SK-N-SH treated with all-trans-retinoic acid at 6 μM for 48 hours (cell line): ENCODE measurements at regions not wholly inside any gene's neighbourhood (a gene's known extent, or its start where the extent isn't known, plus 50 kb on each side); places are given as distances from the start of the nearest gene placed in this dataset.

Experiments used
- CSDC2 ChIP-seq: fragments of 250-450 bp; sonication (Bioruptor Pico); IDR thresholded peaks from 2 replicates; pipeline ENCODE4 v1.5.0; 2020; ENCODE audit warnings: mild to moderate bottlenecking, moderate library complexity
- ESRRG ChIP-seq: fragments of 250-450 bp; sonication (Bioruptor Pico); IDR thresholded peaks from 2 replicates; pipeline ENCODE4 v1.6.1; 2021; ENCODE audit warnings: mild to moderate bottlenecking
- OSR1 ChIP-seq: fragments of 250-450 bp; sonication (Bioruptor Pico); IDR thresholded peaks from 2 replicates; pipeline ENCODE4 v1.8.0; 2022; ENCODE audit warnings: moderate library complexity, mild to moderate bottlenecking, inconsistent platforms
- TSHZ2 ChIP-seq: fragments of 250-450 bp; sonication (Bioruptor Pico); IDR thresholded peaks from 2 replicates; pipeline ENCODE4 v1.5.0; 2020; ENCODE audit warnings: mild to moderate bottlenecking, moderate library complexity
- ZNF565 ChIP-seq: fragments of 450-650 bp; formaldehyde crosslinking; conservative IDR thresholded peaks from 2 replicates; pipeline ENCODE4 v1.5.0; 2020; ENCODE audit warnings: low read depth, mild to moderate bottlenecking, moderate library complexity
- ZNF70 ChIP-seq: fragments of 450-650 bp; formaldehyde crosslinking; IDR thresholded peaks from 2 replicates; pipeline ENCODE4 v1.5.0; 2020; ENCODE audit warnings: mild to moderate bottlenecking, moderate library complexity
- ZNF8 ChIP-seq: fragments of 450-650 bp; formaldehyde crosslinking; IDR thresholded peaks from 2 replicates; pipeline ENCODE4 v1.5.0; 2020; ENCODE audit warnings: mild to moderate bottlenecking, moderate library complexity
- TF ChIP-seq, protein P1 (sequence below): fragments of 250-450 bp; sonication (Bioruptor Pico); IDR thresholded peaks from 2 replicates; pipeline ENCODE4 v1.8.0; 2020; ENCODE audit warnings: mild to moderate bottlenecking, moderate library complexity, borderline replicate concordance

DNA sequence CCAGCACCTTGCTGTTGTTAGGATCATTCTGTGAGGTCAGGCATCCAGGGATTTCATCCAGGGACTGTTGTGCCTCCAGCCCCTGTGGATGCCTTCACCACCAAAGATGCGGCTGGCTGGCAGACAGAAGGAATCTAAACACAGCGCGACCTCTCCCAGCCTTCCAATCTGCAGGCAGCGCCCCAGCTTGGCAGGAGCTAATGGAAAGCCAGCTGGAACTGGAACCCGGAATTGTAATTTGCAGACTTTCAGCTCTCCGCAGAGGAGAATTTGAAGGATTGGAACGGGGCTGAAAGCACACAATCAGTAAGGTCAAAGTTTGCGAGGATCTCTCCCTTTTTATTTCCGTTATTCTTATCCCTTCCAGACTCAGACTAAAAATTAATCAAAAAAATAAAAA is 127.8 kb downstream of the TRIB2 start:
- TF ChIP-seq ZNF70 (CRISPR knock-in tag) (no peak), ZNF565 (CRISPR knock-in tag) (no peak), ESRRG (CRISPR knock-in tag) (no peak), CSDC2 (CRISPR knock-in tag) (no peak), ZNF8 (no peak), OSR1 (CRISPR knock-in tag) (no peak), TSHZ2 (CRISPR knock-in tag) (no peak)
- TF ChIP-seq, protein P1, sequence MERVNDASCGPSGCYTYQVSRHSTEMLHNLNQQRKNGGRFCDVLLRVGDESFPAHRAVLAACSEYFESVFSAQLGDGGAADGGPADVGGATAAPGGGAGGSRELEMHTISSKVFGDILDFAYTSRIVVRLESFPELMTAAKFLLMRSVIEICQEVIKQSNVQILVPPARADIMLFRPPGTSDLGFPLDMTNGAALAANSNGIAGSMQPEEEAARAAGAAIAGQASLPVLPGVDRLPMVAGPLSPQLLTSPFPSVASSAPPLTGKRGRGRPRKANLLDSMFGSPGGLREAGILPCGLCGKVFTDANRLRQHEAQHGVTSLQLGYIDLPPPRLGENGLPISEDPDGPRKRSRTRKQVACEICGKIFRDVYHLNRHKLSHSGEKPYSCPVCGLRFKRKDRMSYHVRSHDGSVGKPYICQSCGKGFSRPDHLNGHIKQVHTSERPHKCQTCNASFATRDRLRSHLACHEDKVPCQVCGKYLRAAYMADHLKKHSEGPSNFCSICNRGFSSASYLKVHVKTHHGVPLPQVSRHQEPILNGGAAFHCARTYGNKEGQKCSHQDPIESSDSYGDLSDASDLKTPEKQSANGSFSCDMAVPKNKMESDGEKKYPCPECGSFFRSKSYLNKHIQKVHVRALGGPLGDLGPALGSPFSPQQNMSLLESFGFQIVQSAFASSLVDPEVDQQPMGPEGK (CRISPR knock-in tag) = no peak
